NCI-H748 (cell line): ENCODE measurements at regions not wholly inside any gene's neighbourhood (a gene's known extent, or its start where the extent isn't known, plus 50 kb on each side); places are given as distances from the start of the nearest gene placed in this dataset.
"Not testable (repeated sequence)": the region's sequence is repeated elsewhere in the genome, so short reads cannot be mapped to it uniquely, and the experiment has no call there.

ENCODE experiments used
- DNase-seq: peaks from one replicate; lab custom pipeline; 2025; ENCODE audit not compliant: unreplicated experiment; lab: John Stamatoyannopoulos, UW

- DNase-seq: no peak
Measured at GRCh38 chr4:147139455-147140198, 194.0 kb upstream of the TTC29 start.

- no peak for DNase-seq
Measured at GRCh38 chr4:147151763-147152162, 206.1 kb upstream of the TTC29 start.

- DNase-seq: no peak
Measured at GRCh38 chr4:147157860-147158701, 212.4 kb upstream of the TTC29 start.

GRCh38 chr4:147160908-147161513 is 215.3 kb upstream of the TTC29 start:
- DNase-seq: peak; percentile 1

GRCh38 chr4:147163311-147163710 is 217.6 kb upstream of the TTC29 start:
- no peak for DNase-seq

- not testable (repeated sequence) for DNase-seq
Measured at GRCh38 chr4:147168200-147168599, 222.5 kb upstream of the TTC29 start.

- no peak for DNase-seq
Measured at GRCh38 chr4:147173322-147173721, 227.7 kb upstream of the TTC29 start.

- DNase-seq: no peak
Measured at GRCh38 chr4:147173797-147174432, 228.3 kb upstream of the TTC29 start.

GRCh38 chr4:147174591-147174990 is 228.9 kb upstream of the TTC29 start:
- no peak for DNase-seq

GRCh38 chr4:147175460-147176025 is 229.9 kb upstream of the TTC29 start:
- DNase-seq: no peak

GRCh38 chr4:147182041-147182440 is 236.4 kb upstream of the TTC29 start:
- no peak for DNase-seq

- DNase-seq: no peak
Measured at GRCh38 chr4:147192679-147193078, 247.0 kb upstream of the TTC29 start.

- no peak for DNase-seq
Measured at GRCh38 chr4:147194114-147194513, 248.4 kb upstream of the TTC29 start.

- no peak for DNase-seq
Measured at GRCh38 chr4:147194604-147195003, 248.9 kb upstream of the TTC29 start.

GRCh38 chr4:147195386-147195785 is 249.7 kb upstream of the TTC29 start:
- no peak for DNase-seq

- DNase-seq: no peak
Measured at GRCh38 chr4:147198411-147199051, 252.9 kb upstream of the TTC29 start.

GRCh38 chr4:147201016-147201415 is 255.4 kb upstream of the TTC29 start:
- no peak for DNase-seq

GRCh38 chr4:147206807-147207206 is 261.1 kb upstream of the TTC29 start:
- DNase-seq: no peak

GRCh38 chr4:147207911-147208310 is 262.2 kb upstream of the TTC29 start:
- DNase-seq: no peak

GRCh38 chr4:147217655-147218054 is 263.2 kb upstream of the EDNRA start:
- DNase-seq: no peak

- no peak for DNase-seq
Measured at GRCh38 chr4:147219145-147219544, 261.8 kb upstream of the EDNRA start.
